Putamen (tissue), 1 donor: ENCODE measurements at regions not wholly inside any gene's neighbourhood (a gene's known extent, or its start where the extent isn't known, plus 50 kb on each side); places are given as distances from the start of the nearest gene placed in this dataset.
"Not testable (repeated sequence)": the region's sequence is repeated elsewhere in the genome, so short reads cannot be mapped to it uniquely, and the experiment has no call there.

Experiments used
- DNase-seq: peaks from one replicate; pipeline ENCODE4 v3.0.0-alpha.2; 2016; ENCODE audit warnings: low spot score

DNA sequence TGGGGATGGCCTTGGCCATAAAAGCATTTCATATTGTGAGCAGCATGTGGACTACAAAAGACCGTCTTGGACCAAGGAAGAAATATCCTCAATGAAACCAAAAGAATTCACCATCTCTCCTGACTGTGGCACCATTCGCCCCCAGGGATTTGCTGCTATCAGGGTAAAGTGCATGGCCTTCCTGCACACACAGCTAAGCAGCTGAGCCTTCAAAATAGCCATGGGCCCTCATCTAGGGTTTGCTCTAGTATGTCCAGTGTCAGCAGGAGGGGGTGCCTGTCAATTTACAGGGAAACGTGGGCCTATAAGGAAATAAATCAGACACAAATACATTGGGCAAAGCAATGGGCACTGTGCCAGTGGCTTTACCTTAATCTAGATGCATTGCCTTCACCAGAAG lies 296.6 kb upstream of the NBPF12 start:
- not testable (repeated sequence) for DNase-seq

DNA sequence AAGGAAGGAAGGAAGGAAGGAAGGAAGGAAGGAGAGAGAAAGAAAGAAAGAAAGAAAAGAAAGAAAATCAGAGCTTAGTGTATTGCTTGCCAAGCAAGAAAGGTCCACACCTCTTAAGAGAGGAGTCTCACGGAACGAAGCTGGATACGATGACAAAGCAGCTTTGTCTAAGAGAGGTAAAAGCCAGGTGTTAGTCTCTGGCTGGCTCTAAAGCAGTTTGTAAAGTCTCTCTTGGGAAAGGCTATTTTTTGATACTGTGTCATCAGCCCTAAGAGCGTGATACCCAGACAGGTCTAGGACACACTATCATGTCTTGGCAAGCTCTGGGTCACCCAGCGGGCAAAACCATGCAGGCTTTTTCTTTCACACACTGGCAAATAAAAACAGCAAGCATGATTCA lies 297.5 kb upstream of the NBPF12 start:
- not testable (repeated sequence) for DNase-seq

DNA sequence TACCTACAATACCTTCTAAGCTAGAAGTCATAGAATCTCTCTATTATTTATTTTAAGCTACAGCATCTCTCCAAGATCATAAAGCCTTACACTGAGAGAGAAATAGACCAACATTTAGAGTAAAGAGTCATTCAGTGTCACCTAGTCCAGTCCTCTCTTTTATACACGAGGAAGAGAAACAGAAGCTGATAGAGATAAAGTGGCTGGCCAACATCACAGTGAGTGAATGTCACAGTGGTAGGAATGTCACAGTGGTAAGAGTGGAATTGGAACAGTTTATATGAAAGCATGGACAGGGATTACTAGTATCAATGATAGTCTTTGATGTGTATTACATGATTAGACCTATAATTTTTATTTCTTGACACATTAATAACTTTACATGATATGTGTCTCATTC lies 307.8 kb upstream of the NBPF12 start:
- not testable (repeated sequence) for DNase-seq

DNA sequence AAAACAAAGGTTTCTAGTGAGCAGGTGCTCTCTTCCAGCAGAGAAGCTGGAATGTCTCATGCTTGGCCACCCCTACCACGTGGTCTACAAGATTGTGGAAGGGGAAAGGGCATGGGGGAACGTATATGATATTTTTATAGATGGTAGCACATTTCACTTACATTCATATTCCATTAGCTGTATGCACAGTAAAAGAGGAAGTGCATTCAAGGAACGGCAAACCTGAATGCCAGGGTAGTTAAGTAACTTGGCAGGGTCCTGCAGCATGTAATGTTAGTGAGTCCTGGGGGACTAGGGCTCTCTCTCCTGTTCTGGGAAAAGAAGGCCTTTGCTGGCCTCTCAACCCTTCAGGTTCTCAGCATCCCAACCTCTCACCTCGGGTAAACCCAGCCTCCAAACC lies 319.5 kb upstream of the NBPF12 start:
- not testable (repeated sequence) for DNase-seq

- not testable (repeated sequence) for DNase-seq
Measured at GRCh38 chr1:146604681-146605080, 333.4 kb upstream of the NBPF12 start.

- not testable (repeated sequence) for DNase-seq
Measured at GRCh38 chr1:146600720-146601307, 337.3 kb upstream of the NBPF12 start.

DNA sequence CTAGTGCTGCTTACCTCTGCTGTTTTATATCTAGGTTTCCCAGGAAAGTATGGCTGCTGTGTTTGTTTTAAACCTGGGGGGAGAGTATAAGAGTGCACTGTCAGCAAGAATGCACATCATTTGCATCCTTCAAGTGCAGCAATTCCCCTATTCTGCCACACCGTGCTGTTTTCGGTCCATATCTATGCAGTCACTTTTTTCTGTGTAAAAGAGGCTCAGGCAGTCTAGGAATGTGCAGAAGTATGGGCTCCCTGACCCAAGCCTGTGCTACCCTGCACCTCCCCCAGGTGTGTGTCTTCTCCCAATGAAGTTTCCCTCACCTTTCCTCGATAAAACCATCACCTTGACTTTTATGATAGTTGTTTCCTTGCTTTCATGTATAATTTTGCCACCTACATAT lies 338.2 kb upstream of the NBPF12 start:
- DNase-seq: not testable (repeated sequence)

DNA sequence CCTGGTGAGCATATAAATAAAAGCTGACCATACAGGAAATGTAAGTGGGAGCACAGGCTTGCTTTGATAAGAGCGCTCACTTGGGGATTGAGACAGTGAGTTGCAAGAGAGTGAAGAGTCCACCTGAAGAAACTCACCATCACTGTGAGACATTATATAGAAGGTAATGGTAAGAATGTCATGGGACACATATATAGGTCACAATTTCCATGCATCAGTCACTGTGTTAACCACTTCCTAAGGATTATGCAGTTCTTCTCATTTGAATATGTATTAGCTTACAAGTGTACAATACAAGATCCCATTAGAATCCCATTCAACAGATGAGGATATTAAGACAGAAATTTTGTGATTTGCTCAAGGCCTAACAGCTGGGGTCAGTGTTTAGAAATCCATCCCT lies 352.4 kb upstream of the NOTCH2NLA start:
- DNase-seq: not testable (repeated sequence)

DNA sequence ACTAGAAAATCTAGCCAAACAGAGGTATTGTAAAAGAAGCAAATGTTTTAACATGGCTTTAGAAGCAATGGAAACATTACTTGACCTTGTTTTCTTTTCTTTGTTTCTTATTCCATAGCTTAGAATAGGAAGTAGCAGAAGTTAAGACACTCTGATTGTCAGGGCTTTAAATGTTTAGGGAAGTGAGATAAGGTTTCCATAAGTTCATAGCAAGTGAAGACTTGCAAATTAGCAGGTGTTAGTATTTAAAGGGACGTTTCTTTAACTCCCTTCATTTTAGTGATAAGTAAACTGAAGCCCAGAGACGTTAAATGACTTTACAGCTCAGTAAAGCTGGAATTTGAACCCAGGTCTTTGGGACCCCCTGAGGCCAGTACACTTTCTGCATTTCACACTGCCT lies 338.7 kb upstream of the NOTCH2NLA start:
- DNase-seq: not testable (repeated sequence)

- not testable (repeated sequence) for DNase-seq
Measured at GRCh38 chr1:146558032-146558431, 329.2 kb upstream of the NOTCH2NLA start.

- DNase-seq: not testable (repeated sequence)
Measured at GRCh38 chr1:146556405-146556804, 327.6 kb upstream of the NOTCH2NLA start.

- DNase-seq: not testable (repeated sequence)
Measured at GRCh38 chr1:146552414-146552813, 323.6 kb upstream of the NOTCH2NLA start.

GRCh38 chr1:146548684-146549083 lies 319.9 kb upstream of the NOTCH2NLA start:
- DNase-seq: not testable (repeated sequence)

DNA sequence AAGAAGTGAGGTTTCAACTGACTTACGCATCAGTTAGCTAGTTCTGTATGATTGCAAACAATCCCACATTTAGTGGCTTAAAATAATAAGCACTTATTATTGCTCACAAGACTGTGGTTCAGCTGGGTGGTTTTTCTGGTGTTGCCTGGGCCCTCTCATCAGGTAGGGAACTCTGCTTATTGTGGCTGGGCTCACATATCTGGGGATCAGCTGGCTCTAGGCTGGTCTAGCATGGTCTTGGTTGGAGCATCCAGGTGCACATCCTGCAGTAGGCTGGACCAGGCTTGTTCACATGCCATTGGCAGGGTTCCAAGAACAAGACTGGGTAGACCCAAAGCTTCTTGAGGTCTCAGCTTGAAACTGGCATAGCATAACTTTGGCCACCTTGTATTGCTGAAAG lies 317.4 kb upstream of the NOTCH2NLA start:
- DNase-seq: not testable (repeated sequence)

DNA sequence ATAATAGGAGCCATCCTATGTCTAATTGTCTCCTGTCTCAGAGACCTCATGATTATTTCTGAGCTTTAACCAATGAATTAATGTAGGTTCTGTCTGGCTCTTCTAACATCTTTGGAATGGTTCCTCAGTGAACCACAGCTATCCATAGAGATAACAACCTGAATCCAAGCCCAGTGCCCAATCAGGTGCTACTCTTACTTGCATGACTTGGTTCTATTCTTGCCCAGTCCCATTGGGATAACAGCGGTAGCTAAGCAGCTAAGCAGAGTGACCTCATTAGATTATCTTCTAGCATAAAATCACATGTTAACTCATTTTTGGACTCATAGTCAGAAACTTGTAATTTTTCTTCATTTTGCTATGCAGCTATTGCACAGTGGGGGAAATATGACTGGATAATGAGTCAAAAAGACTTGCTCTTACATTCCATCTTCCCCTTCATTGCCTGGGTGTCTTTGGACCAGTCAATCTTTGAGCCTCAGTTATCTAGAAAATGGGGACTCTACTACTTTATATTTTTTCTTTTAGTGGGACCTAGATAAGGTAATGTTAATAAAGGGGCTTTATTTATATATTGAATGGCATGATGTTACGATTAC lies 309.1 kb upstream of the NOTCH2NLA start:
- not testable (repeated sequence) for DNase-seq

GRCh38 chr1:146536028-146536427 lies 307.2 kb upstream of the NOTCH2NLA start:
- not testable (repeated sequence) for DNase-seq

- not testable (repeated sequence) for DNase-seq
Measured at GRCh38 chr1:146535575-146535974, 306.8 kb upstream of the NOTCH2NLA start.

GRCh38 chr1:146530958-146531357 lies 302.1 kb upstream of the NOTCH2NLA start:
- not testable (repeated sequence) for DNase-seq

DNA sequence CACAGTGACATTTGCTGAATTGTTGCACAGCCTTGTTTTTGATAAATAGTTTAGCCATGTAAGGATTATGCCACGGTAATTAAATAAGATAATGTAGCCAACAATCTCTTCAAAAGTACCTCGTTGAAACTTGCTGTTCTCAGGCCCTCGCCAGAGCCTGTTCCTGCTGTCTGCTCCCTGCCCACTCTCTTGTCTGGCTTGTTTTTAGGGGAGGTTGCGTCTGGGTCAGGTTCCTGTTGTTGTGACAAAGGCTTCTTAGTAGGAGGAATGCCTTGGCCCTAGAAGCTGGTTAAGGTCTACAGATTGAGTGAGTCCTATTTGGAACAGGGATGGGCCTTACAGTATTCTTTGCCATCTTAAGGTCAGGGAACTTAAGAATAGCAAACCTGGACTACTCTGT lies 294.0 kb upstream of the NOTCH2NLA start:
- DNase-seq: not testable (repeated sequence)

DNA sequence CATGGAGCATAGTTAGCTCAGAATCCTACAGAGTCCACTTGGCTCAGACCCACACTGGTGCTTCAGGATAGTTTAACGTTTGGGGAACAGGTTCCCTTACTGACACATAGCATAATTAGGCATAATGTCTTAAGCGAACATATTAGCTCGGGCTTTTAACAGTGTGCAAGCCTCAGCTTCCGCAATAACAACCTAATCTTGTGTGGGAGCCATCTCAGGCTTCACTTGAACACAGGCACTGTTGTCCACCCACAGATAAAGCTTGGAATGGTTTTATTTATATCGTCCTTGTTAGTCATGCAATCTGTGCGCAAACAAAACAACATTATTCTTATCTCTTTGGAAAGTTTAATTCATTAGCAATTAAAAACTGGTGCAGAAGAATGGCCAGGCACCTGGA lies 293.5 kb upstream of the NOTCH2NLA start:
- not testable (repeated sequence) for DNase-seq

DNA sequence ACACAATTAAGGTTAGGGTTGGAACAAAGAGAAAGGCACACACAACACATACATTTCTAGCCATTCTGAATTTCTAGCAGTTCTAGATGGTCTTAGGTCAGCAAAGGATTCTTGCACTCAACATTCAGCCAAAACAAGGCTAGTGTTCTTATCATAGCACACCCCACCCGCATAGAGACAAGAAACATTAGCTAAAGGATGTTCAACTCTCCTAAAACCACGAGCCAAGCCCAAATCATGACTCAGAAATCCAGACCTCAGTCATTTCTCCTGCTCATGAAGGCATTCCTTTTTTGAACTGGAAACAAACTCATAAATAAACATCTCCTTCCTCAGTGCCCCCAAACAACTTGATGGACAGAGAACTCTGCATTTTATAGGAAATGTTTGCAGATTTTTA lies 293.0 kb upstream of the NOTCH2NLA start:
- DNase-seq: not testable (repeated sequence)

GRCh38 chr1:146513754-146514153 lies 284.9 kb upstream of the NOTCH2NLA start:
- DNase-seq: not testable (repeated sequence)

DNA sequence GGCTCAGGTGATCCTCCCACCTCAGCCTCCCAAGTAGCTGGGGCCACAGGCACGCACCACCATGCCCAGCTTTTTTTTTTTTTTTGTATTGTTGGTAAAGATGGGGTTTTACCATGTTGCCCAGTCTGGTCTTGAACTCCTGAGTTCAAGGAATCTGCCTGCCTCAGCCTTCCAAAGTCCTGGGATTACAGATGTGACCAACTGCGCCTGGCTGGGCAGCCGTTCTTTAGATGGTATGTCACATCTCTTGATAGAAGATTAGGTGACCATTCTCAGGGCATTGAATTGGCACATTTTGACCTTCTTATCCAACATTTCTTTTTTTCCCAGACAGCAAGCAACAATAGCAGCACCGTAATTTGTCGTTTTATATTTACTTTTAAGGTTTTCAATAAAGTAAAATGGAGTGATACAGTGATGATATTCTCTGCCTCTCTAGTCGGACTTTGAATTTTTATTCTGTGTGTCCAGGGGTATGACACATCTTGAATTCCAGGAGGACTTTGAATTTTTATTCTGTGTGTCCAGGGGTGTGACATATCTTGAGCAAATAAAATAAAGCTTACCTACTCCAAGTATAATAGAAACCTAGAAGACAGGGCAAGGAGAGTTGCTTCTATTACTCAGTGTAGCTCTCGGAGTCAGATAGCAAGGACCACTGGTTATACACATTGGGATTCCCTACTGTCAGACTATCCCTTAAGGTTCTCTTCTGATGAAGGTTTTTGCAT lies 282.4 kb upstream of the NOTCH2NLA start:
- not testable (repeated sequence) for DNase-seq
